Osteoblast (primary cell): ENCODE measurements at regions not wholly inside any gene's neighbourhood (a gene's known extent, or its start where the extent isn't known, plus 50 kb on each side); places are given as distances from the start of the nearest gene placed in this dataset.

Experiments
- DNase-seq: peaks from one replicate; pipeline ENCODE4 v3.0.0; 2011; ENCODE audit warnings: low spot score, mixed read lengths; ENCODE audit not compliant: insufficient read length; ENCODE audit errors: missing footprints
- H2AFZ ChIP-seq: 2 replicates; pipeline ENCODE4 v1.6.0; 2011; ENCODE audit warnings: mild to moderate bottlenecking, low read length
- H3K27ac ChIP-seq: 2 replicates; pipeline ENCODE4 v1.5.1; 2011; ENCODE audit warnings: mild to moderate bottlenecking, low read depth, low read length, moderate library complexity
- H3K27me3 ChIP-seq: 2 replicates; pipeline ENCODE4 v1.6.0; 2012; ENCODE audit warnings: mild to moderate bottlenecking, control low read depth, inconsistent platforms, low read length, moderate library complexity; ENCODE audit not compliant: insufficient read depth
- H3K36me3 ChIP-seq: 2 replicates; pipeline ENCODE4 v1.5.1; 2011; ENCODE audit warnings: mild to moderate bottlenecking, low read length, control low read depth, moderate library complexity; ENCODE audit not compliant: insufficient read depth
- H3K4me1 ChIP-seq: 2 replicates; pipeline ENCODE4 v1.5.1; 2011; ENCODE audit warnings: mild to moderate bottlenecking, low read length, control low read depth, moderate library complexity; ENCODE audit not compliant: insufficient read depth
- H3K4me2 ChIP-seq: 2 replicates; pipeline ENCODE4 v1.6.0; 2011; ENCODE audit warnings: mild to moderate bottlenecking, low read length; ENCODE audit not compliant: insufficient read depth
- H3K4me3 ChIP-seq: fragments of 200-600 bp; sonication (generic); 3 replicates; pipeline ENCODE4 v1.5.1; 2012; ENCODE audit warnings: mild to moderate bottlenecking, low read length, inconsistent platforms; ENCODE audit not compliant: insufficient read depth
- H3K79me2 ChIP-seq: 2 replicates; pipeline ENCODE4 v1.6.0; 2012; ENCODE audit warnings: mild to moderate bottlenecking, low read length, control low read depth, inconsistent platforms; ENCODE audit not compliant: insufficient read depth
- H3K9me3 ChIP-seq: 2 replicates; pipeline ENCODE4 v1.5.1; 2011; ENCODE audit warnings: low read depth, low read length, control low read depth
- H4K20me1 ChIP-seq: 2 replicates; pipeline ENCODE4 v1.6.0; 2012; ENCODE audit warnings: mild to moderate bottlenecking, low read length, control low read depth; ENCODE audit not compliant: insufficient read depth
- CTCF ChIP-seq: IDR thresholded peaks from 2 replicates; pipeline ENCODE4 v1.5.1; 2011; ENCODE audit warnings: mild to moderate bottlenecking, low read depth, low read length, moderate library complexity; ENCODE audit errors: extremely low read depth

- Histone ChIP-seq H3K27ac (no peak overlapping the region), H3K4me1 (no peaks in the 10 kb centered on the region), H2AFZ (no peak overlapping the region), H3K9me3 (no peaks in the 10 kb centered on the region), H3K36me3 (no peaks in the 10 kb centered on the region), H3K79me2 (no peaks in the 10 kb centered on the region), H3K4me2 (no peak overlapping the region), H3K27me3 (no peaks in the 10 kb centered on the region), H3K4me3 (no peak overlapping the region), H4K20me1 (no peaks in the 10 kb centered on the region)
- TF ChIP-seq CTCF, result no peak
- no peak for DNase-seq
These were observed 1602.4 kb upstream of the CELF4 start for GRCh38 chr18:39167990-39168389.

GRCh38 chr18:39166776-39167175, 1601.2 kb upstream of the CELF4 start:
- no peak overlapping the region for H3K4me2 ChIP-seq

GRCh38 chr18:39162013-39162827, 1596.6 kb upstream of the CELF4 start:
- H3K27ac ChIP-seq, result no peak overlapping the region
- TF ChIP-seq CTCF, result no peak
- H3K27me3 ChIP-seq, result no peaks in the 10 kb centered on the region
- H3K4me3 ChIP-seq, result no peak overlapping the region
- H3K4me1 ChIP-seq, result no peaks in the 10 kb centered on the region
- H2AFZ ChIP-seq, result no peak overlapping the region
- H3K4me2 ChIP-seq, result no peak overlapping the region
- H4K20me1 ChIP-seq, result no peaks in the 10 kb centered on the region
- no peak for DNase-seq
- H3K36me3 ChIP-seq, result no peaks in the 10 kb centered on the region
- no peaks in the 10 kb centered on the region for H3K9me3 ChIP-seq
- no peaks in the 10 kb centered on the region for H3K79me2 ChIP-seq

More at GRCh38 chr18:39166776-39167175, 1601.2 kb upstream of the CELF4 start:
- Histone ChIP-seq H3K4me1 (no peaks in the 10 kb centered on the region), H3K27ac (no peak overlapping the region), H3K9me3 (no peaks in the 10 kb centered on the region), H4K20me1 (no peaks in the 10 kb centered on the region), H3K27me3 (no peaks in the 10 kb centered on the region), H3K79me2 (no peaks in the 10 kb centered on the region), H2AFZ (no peak overlapping the region), H3K36me3 (no peaks in the 10 kb centered on the region), H3K4me3 (no peak overlapping the region)
- no peak for TF ChIP-seq CTCF
- DNase-seq, result no peak

- H4K20me1 ChIP-seq, result no peaks in the 10 kb centered on the region
- H3K4me3 ChIP-seq, result no peak overlapping the region
- no peak overlapping the region for H3K27ac ChIP-seq
- no peak overlapping the region for H2AFZ ChIP-seq
- H3K9me3 ChIP-seq, result peaks cover 9% of the 10 kb centered on the region
- no peaks in the 10 kb centered on the region for H3K27me3 ChIP-seq
- H3K36me3 ChIP-seq, result no peaks in the 10 kb centered on the region
- no peak overlapping the region for H3K4me2 ChIP-seq
- H3K79me2 ChIP-seq, result no peaks in the 10 kb centered on the region
- TF ChIP-seq CTCF, result no peak
- no peak for DNase-seq
- no peaks in the 10 kb centered on the region for H3K4me1 ChIP-seq
These were observed 1583.7 kb upstream of the CELF4 start for GRCh38 chr18:39149211-39149806.
